GM10266 (cell line): ENCODE measurements at regions not wholly inside any gene's neighbourhood (a gene's known extent, or its start where the extent isn't known, plus 50 kb on each side); places are given as distances from the start of the nearest gene placed in this dataset.

Source experiments
- DNase-seq: peaks from one replicate; pipeline ENCODE4 v3.0.0; 2012; ENCODE audit errors: extremely low spot score
- TF ChIP-seq, protein P1 (sequence below): IDR thresholded peaks from 2 replicates; pipeline ENCODE4 v1.5.1; 2012; ENCODE audit warnings: mild to moderate bottlenecking, low read depth; ENCODE audit not compliant: control insufficient read depth, insufficient read depth; ENCODE audit errors: missing control alignments

DNA sequence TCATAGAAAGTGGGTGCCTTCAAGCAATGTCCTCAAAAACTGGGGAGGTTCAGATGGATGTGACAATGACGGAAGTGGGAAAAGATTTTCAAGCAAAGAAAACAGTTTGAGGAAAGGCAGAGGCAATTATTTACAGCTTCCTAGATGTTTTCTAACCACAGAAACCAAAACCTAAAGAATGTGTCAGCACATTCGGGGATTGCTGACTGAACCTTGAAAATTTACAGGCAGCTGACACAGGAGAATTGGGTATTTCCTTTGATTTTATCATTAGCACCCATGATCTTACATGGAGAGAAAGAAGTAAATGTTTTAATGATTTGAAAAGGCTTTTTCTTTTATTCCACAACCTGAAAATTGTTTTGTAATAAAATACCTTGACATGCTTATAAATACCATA is 369.0 kb downstream of the ACTL7B start:
- DNase-seq = no peak
- TF ChIP-seq, protein P1, sequence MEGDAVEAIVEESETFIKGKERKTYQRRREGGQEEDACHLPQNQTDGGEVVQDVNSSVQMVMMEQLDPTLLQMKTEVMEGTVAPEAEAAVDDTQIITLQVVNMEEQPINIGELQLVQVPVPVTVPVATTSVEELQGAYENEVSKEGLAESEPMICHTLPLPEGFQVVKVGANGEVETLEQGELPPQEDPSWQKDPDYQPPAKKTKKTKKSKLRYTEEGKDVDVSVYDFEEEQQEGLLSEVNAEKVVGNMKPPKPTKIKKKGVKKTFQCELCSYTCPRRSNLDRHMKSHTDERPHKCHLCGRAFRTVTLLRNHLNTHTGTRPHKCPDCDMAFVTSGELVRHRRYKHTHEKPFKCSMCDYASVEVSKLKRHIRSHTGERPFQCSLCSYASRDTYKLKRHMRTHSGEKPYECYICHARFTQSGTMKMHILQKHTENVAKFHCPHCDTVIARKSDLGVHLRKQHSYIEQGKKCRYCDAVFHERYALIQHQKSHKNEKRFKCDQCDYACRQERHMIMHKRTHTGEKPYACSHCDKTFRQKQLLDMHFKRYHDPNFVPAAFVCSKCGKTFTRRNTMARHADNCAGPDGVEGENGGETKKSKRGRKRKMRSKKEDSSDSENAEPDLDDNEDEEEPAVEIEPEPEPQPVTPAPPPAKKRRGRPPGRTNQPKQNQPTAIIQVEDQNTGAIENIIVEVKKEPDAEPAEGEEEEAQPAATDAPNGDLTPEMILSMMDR = no peak

DNA sequence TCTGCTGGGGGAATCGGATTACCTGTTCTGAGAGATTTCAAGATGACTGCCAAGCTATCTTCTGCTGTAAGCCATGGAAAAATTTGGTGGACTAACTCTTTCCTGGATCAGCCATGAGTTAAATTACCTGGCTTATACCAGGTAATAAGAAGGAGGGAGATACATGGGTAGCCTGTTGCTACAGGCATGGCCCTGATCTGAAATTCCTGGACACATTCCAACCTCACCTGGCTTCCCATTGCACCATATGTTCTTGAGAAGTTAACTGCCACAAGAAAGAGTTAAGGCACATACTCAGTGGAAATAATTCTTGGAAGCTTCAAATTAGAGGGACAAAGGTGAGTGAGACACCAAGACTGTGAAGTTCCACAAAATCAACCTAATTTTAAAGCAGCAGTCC is 371.3 kb downstream of the ACTL7B start:
- DNase-seq = no peak
- TF ChIP-seq, protein P1 = no peak

DNA sequence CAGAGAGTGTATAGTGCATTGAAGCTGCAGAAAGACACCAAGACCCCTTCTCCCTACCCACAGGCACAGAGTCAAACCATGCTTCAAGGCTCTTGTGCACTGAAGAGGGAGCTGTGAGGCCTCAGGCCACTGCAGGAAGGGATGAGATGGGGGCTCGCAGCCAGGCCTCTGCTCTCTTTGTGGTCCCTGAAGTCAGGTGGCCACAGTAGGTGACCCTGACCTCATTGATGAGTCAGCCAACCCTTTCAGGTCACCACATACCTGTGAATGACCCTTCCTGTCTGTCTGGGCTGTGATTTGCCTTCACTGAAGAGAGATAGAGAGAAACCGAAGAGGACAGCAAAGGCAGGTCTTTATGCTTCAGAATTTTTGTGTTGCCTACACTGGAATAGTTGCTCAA is 372.1 kb downstream of the ACTL7B start:
- DNase-seq = no peak
- TF ChIP-seq, protein P1 = no peak

DNA sequence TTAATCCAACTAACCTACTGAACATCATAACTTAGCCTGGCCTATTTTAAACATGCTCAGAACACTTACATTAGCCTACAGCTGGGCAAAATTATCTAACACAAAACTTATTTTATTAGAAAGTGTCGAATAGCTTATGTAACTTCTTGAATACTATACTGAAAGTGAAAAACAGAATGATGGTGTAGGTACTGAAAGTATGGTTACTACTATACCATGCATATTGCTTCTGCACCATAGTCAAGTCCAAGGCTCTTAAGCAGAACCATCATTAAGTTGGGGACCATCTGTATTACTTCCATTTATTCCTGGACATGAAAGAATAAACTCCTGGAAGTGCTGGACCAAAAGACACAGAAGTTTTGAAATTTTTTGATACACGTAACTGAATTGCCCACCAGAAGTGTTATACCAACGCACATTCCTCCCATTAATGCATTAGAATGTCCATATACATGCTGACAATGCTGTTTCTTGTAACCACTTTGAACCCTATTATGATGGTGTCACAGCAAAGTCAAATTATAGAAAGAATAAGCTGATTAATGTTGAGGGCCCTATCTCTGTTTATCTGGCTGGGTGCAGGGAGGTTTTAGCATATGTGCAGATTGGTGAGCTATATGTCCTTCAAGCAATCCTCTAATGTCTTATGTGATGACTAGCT is 375.7 kb downstream of the ACTL7B start:
- TF ChIP-seq, protein P1 = no peak
- no peak for DNase-seq

- TF ChIP-seq, protein P1 = no peak
These were observed 377.1 kb downstream of the ACTL7B start for GRCh38 chr9:108478431-108479332.

DNA sequence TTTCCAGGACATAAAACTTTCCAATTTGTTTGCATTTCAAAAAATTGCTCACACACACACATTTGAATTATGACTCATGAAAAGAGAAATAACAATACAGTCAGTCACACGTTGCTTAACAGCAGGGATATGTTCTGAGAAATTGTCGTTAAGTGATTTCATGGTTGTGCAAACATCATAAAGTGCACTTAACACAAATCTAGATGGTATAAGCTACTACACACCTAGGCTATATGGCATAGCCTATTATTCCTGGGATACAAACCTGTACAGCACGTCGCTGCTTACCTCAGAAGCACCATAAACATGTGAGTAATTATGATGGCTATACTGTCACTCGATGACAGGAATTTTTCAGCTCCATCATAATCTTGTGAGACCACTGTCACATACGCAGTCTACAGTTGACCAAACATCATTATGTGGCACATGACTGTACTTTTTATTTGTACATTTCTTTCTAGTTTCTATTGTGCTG is 378.2 kb downstream of the ACTL7B start:
- no peak for DNase-seq
- TF ChIP-seq, protein P1 = no peak

More at GRCh38 chr9:108478431-108479332, 377.1 kb downstream of the ACTL7B start:
- no peak for DNase-seq

GRCh38 chr9:108476574-108476973 is 379.2 kb downstream of the ACTL7B start:
- no peak for DNase-seq
- TF ChIP-seq, protein P1 = no peak
